K562 (cell line): ENCODE measurements at regions not wholly inside any gene's neighbourhood (a gene's known extent, or its start where the extent isn't known, plus 50 kb on each side); places are given as distances from the start of the nearest gene placed in this dataset.

Experiments used
- KAT7 ChIP-seq: sonication (generic); formaldehyde crosslinking; IDR thresholded peaks from 2 replicates; pipeline ENCODE4 v1.8.0; 2022; ENCODE audit warnings: missing genetic modification reagents, mild to moderate bottlenecking, borderline replicate concordance
- REST ChIP-seq, 2 experiments: fragments of 450-650 bp; formaldehyde crosslinking in 1 of 2; IDR thresholded peaks; 2 replicates each; pipeline versions ENCODE4 v1.4.0 to v1.6.1; 2014 to 2020; ENCODE audit warnings: mild to moderate bottlenecking in 2 of 2, borderline replicate concordance in 1 of 2, low read depth in 1 of 2

- TF ChIP-seq KAT7 = no peak
- TF ChIP-seq REST (IDR thresholded peaks at IDR 0.05; ENCODE audit: borderline replicate concordance) = peak; percentile 6; the same call in 1 of the 2 replicates
- no peak for TF ChIP-seq REST (CRISPR knock-in tag; IDR thresholded peaks at IDR 0.05; ENCODE audit: low read depth)
- TF ChIP-seq, all 486 proteins: peak for 19
Observed at GRCh38 chr3:31452495-31453106, 80.1 kb upstream of the STT3B start (continued).
